ENCODE measurements at regions not wholly inside any gene's neighbourhood (a gene's known extent, or its start where the extent isn't known, plus 50 kb on each side); places are given as distances from the start of the nearest gene placed in this dataset.

DNA sequence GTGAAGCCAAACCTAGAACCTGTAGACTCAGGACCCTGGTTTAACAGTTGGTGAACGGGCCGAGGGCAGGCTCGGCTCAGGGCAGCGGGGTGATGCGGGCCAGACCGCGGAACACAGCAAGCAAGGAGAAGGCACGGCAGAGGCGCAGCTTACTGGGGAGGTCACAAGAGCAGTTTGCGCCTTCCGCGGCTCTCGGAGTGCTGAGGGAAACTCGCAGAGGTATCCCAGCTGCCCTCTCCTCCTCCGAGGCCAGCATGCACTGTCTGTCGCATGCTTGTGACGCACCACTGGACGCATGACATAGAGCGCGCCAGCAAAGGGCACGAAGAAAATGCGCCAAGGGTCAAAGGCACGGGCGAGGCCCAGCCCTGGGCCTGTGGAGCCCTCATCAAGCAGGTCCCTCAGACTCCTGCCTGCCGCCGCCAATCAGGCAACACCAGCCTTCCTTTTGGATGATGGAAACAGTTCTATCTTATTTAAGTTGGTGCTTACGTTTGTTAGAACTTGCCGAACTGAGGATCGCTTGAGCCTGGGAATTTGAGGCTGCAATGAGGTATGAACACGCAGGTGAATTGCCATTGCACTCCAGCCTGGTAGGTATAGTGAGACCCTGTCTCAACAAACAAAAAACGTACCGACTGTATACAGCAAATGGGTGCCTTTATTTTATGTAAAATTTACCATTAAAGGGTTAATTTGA is 574.3 kb upstream of the GHITM start:
- Histone ChIP-seq H3K9me3 (ENCODE audit: insufficient read depth in 2 of 2, low read depth in 1 of 2, low read length in 1 of 2) (no peaks in the 10 kb centered on the region), H2AFZ (ENCODE audit: low read length) (no peak overlapping the region), H4K91ac (replicated peaks; ENCODE audit: insufficient read length, low read length) (no peak overlapping the region), H2BK15ac (ENCODE audit: low read length) (no peak overlapping the region), H4K5ac (ENCODE audit: insufficient read length, low read depth, low read length) (no peak overlapping the region), H2BK20ac (ENCODE audit: low read length) (no peak overlapping the region), H3K56ac (replicated peaks; ENCODE audit: insufficient read length, low read depth, low read length) (no peak overlapping the region), H3K4me2 (ENCODE audit: insufficient read depth in 1 of 2, low read depth in 2 of 2, low read length in 2 of 2) (no peak overlapping the region), H3K23me2 (ENCODE audit: low read depth, low read length) (no peaks in the 10 kb centered on the region), H3K18ac (ENCODE audit: extremely low read depth, low read length) (no peak overlapping the region), H4K20me1 (replicated peaks in 1 of 2; ENCODE audit: control insufficient read depth in 1 of 2, insufficient read depth in 2 of 2, low read length in 2 of 2) (no peaks in the 10 kb centered on the region), H2BK12ac (ENCODE audit: low read depth, low read length) (no peak overlapping the region), H3K9ac (replicated peaks in 1 of 4; ENCODE audit: extremely low read depth in 1 of 4, low read depth in 3 of 4, low read length in 3 of 4) (no peak overlapping the region), H2BK120ac (replicated peaks; ENCODE audit: low read depth, low read length) (no peak overlapping the region), H3K23ac (ENCODE audit: insufficient read length) (no peak overlapping the region), H2AK5ac (ENCODE audit: low read depth, low read length) (no peak overlapping the region), H3K4me3 (ENCODE audit: extremely low read depth in 1 of 4, insufficient read depth in 2 of 4, low read depth in 3 of 4, low read length in 4 of 4) (no peak overlapping the region), H3K79me2 (ENCODE audit: control insufficient read depth in 1 of 2, insufficient read depth in 2 of 2, low read length in 2 of 2) (no peaks in the 10 kb centered on the region), H3K27ac (ENCODE audit: low read depth, low read length) (no peak overlapping the region), H3K14ac (ENCODE audit: insufficient read length) (no peak overlapping the region), H4K8ac (ENCODE audit: extremely low read depth, insufficient read depth, low read length) (no peak overlapping the region), H3K4ac (replicated peaks; ENCODE audit: insufficient read length, low read depth, low read length) (no peak overlapping the region), H3K27me3 (replicated peaks in 1 of 4; ENCODE audit: control insufficient read depth in 3 of 4, extremely low read depth in 1 of 4, insufficient read depth in 3 of 4, low read length in 3 of 4) (no peaks in the 10 kb centered on the region), H3K36me3 (ENCODE audit: control insufficient read depth in 2 of 4, insufficient read depth in 4 of 4, low read length in 3 of 4) (no peaks in the 10 kb centered on the region), H3K79me1 (ENCODE audit: low read depth, low read length) (no peaks in the 10 kb centered on the region), H3K4me1 (replicated peaks in 1 of 4; ENCODE audit: control insufficient read depth in 3 of 4, insufficient read depth in 4 of 4, low read length in 3 of 4) (no peaks in the 10 kb centered on the region), H2BK5ac (ENCODE audit: low read depth, low read length) (no peak overlapping the region)
- POLR2A ChIA-PET (ENCODE audit: partially characterized antibody), result no interaction called here
- DNase-seq (ENCODE audit: low read depth in 1 of 2, low spot score in 2 of 2) (no peak), FAIRE-seq (no peak)
- CTCF ChIA-PET (ENCODE audit: partially characterized antibody), result interaction anchor here (1.0 to 1.3 kb wide), 2 partner anchors 11 to 308 kb away, joined by 3 to 5 read pairs; no protein-coding TSS in a partner anchor
- TF ChIP-seq GTF2F1 (IDR thresholded peaks at IDR 0.05; ENCODE audit: borderline replicate concordance, low read depth, low read length) (no peak), CTBP2 (IDR thresholded peaks at IDR 0.05; ENCODE audit: borderline replicate concordance, insufficient read depth, insufficient read length, low read length) (no peak), BCL11A (IDR thresholded peaks at IDR 0.05; ENCODE audit: low read depth in 2 of 2, low read length in 2 of 2) (no peak), POLR2AphosphoS5 (IDR thresholded peaks at IDR 0.05; ENCODE audit: low read depth, low read length) (no peak), SIN3A (conservative IDR thresholded peaks at IDR 0.05 in 1 of 2, IDR thresholded peaks at IDR 0.05 in 1 of 2; ENCODE audit: low read depth in 1 of 2, low read length in 2 of 2) (no peak), NRF1 (IDR thresholded peaks at IDR 0.05; ENCODE audit: low read depth, low read length) (no peak)
- 94% methylated on average over 26 of the region's 32 CpGs; no CpG with 5 or more reads in 1 of the 2 experiments for WGBS, 2 experiments (ENCODE audit: extremely low coverage in 1 of 2, insufficient coverage in 1 of 2, insufficient read length in 1 of 2, insufficient replicate concordance in 2 of 2, low coverage in 1 of 2, low lambda C conversion rate in 2 of 2, missing lambda C conversion rate in 1 of 2)
